WTC11 (cell line): ENCODE measurements at regions not wholly inside any gene's neighbourhood (a gene's known extent, or its start where the extent isn't known, plus 50 kb on each side); places are given as distances from the start of the nearest gene placed in this dataset.

Experiments used
- ATAC-seq: fragments of 200-7000 bp; cut with Tn5 transposase; 2 replicates; pipeline ENCODE4 v1.10.0; 2021; ENCODE audit warnings: mild to moderate bottlenecking, moderate library complexity
- CTCF ChIA-PET: fragments of 300-600 bp; sonication (Branson Sonifier 250); formaldehyde crosslinking; loops from one replicate; lab custom pipeline; 2021; ENCODE audit warnings: antibody characterized with exemption; lab: Charles Lee
- POLR2A ChIA-PET: fragments of 350-600 bp; sonication (Branson Sonifier 250); formaldehyde crosslinking; loops from one replicate; lab custom pipeline; 2021; ENCODE audit warnings: antibody characterized with exemption; lab: Charles Lee
- DNase-seq: peaks from one replicate; pipeline ENCODE4 v3.0.0; 2021; ENCODE audit warnings: low spot score
- H3K27ac Mint-ChIP-seq: 2 replicates; pipeline ENCODE4 v1.8.0; 2021; ENCODE audit warnings: mixed read lengths
- H3K27me3 Mint-ChIP-seq: 2 replicates; pipeline ENCODE4 v1.8.0; 2021; ENCODE audit warnings: low read depth, mild to moderate bottlenecking, moderate library complexity, mixed read lengths
- H3K36me3 Mint-ChIP-seq: 2 replicates; pipeline ENCODE4 v1.8.0; 2021; ENCODE audit warnings: mixed read lengths
- H3K4me1 Mint-ChIP-seq: 2 replicates; pipeline ENCODE4 v1.8.0; 2022; ENCODE audit warnings: mixed read lengths
- H3K4me3 Mint-ChIP-seq: 2 replicates; pipeline ENCODE4 v1.8.0; 2021; ENCODE audit warnings: mild to moderate bottlenecking, moderate library complexity, mixed read lengths
- H3K9me3 Mint-ChIP-seq: 2 replicates; pipeline ENCODE4 v1.8.0; 2021; ENCODE audit warnings: mixed read lengths
- AFF4 ChIP-seq: sonication (generic); formaldehyde crosslinking; IDR thresholded peaks from 2 replicates; pipeline ENCODE4 v1.8.1; 2023; ENCODE audit warnings: mild to moderate bottlenecking, missing genetic modification reagents, borderline replicate concordance
- ATF6 ChIP-seq: sonication (generic); formaldehyde crosslinking; IDR thresholded peaks from 2 replicates; pipeline ENCODE4 v1.8.1; 2023; ENCODE audit warnings: mild to moderate bottlenecking, missing genetic modification reagents
- E2F4 ChIP-seq: sonication (generic); formaldehyde crosslinking; IDR thresholded peaks from 2 replicates; pipeline ENCODE4 v1.8.1; 2022; ENCODE audit warnings: low read depth, mild to moderate bottlenecking, moderate library complexity, missing genetic modification reagents, borderline replicate concordance
- ERG ChIP-seq: fragments of 250-450 bp; sonication (Bioruptor Pico); IDR thresholded peaks from 2 replicates; pipeline ENCODE4 v1.8.0; 2021; ENCODE audit warnings: mild to moderate bottlenecking
- ESRRA ChIP-seq: sonication (generic); formaldehyde crosslinking; IDR thresholded peaks from 2 replicates; pipeline ENCODE4 v1.8.1; 2022; ENCODE audit warnings: mild to moderate bottlenecking, missing genetic modification reagents, borderline replicate concordance
- GABPB1 ChIP-seq: sonication (generic); formaldehyde crosslinking; IDR thresholded peaks from 2 replicates; pipeline ENCODE4 v1.8.1; 2023; ENCODE audit warnings: mild to moderate bottlenecking, missing genetic modification reagents
- JAZF1 ChIP-seq: fragments of 250-450 bp; sonication (Bioruptor Pico); IDR thresholded peaks from 2 replicates; pipeline ENCODE4 v1.9.0; 2021; ENCODE audit warnings: moderate library complexity, mild to moderate bottlenecking, inconsistent platforms
- JUN ChIP-seq: sonication (generic); formaldehyde crosslinking; IDR thresholded peaks from 2 replicates; pipeline ENCODE4 v1.8.0; 2023; ENCODE audit warnings: mild to moderate bottlenecking, missing genetic modification reagents
- NFE2L1 ChIP-seq: sonication (generic); formaldehyde crosslinking; IDR thresholded peaks from 2 replicates; pipeline ENCODE4 v1.8.1; 2023; ENCODE audit warnings: missing genetic modification reagents
- SMAD3 ChIP-seq: sonication (generic); formaldehyde crosslinking; IDR thresholded peaks from 2 replicates; pipeline ENCODE4 v1.8.0; 2022; ENCODE audit warnings: missing genetic modification reagents, mild to moderate bottlenecking, borderline replicate concordance
- SMAD4 ChIP-seq: sonication (generic); formaldehyde crosslinking; IDR thresholded peaks from 2 replicates; pipeline ENCODE4 v1.8.0; 2022; ENCODE audit warnings: mild to moderate bottlenecking, missing genetic modification reagents
- STAT6 ChIP-seq: sonication (generic); formaldehyde crosslinking; conservative IDR thresholded peaks from 2 replicates; pipeline ENCODE4 v1.8.1; 2023; ENCODE audit warnings: mild to moderate bottlenecking, low read depth, missing genetic modification reagents, moderate library complexity
- TCF7 ChIP-seq: sonication (generic); formaldehyde crosslinking; IDR thresholded peaks from 2 replicates; pipeline ENCODE4 v1.8.0; 2022; ENCODE audit warnings: mild to moderate bottlenecking, low read depth, missing genetic modification reagents, moderate library complexity
- TP53 ChIP-seq: sonication (generic); formaldehyde crosslinking; IDR thresholded peaks from 2 replicates; pipeline ENCODE4 v1.8.1; 2023; ENCODE audit warnings: mild to moderate bottlenecking, missing genetic modification reagents
- USF1 ChIP-seq: sonication (generic); formaldehyde crosslinking; IDR thresholded peaks from 2 replicates; pipeline ENCODE4 v1.8.0; 2022; ENCODE audit warnings: mild to moderate bottlenecking, missing genetic modification reagents
- ZBTB43 ChIP-seq: sonication (generic); formaldehyde crosslinking; IDR thresholded peaks from 2 replicates; pipeline ENCODE4 v1.8.1; 2023; ENCODE audit warnings: mild to moderate bottlenecking, missing genetic modification reagents
- ZNF416 ChIP-seq: fragments of 250-450 bp; sonication (Bioruptor Pico); IDR thresholded peaks from 2 replicates; pipeline ENCODE4 v1.9.0; 2021; ENCODE audit warnings: mild to moderate bottlenecking, inconsistent platforms
- ZNF512 ChIP-seq: sonication (generic); formaldehyde crosslinking; IDR thresholded peaks from 2 replicates; pipeline ENCODE4 v1.8.1; 2022; ENCODE audit warnings: missing genetic modification reagents, borderline replicate concordance

- no peak for TF ChIP-seq ATF6
- TF ChIP-seq ERG (CRISPR knock-in tag) = no peak
- no peak for TF ChIP-seq JAZF1 (CRISPR knock-in tag)
- no peak for TF ChIP-seq AFF4 (CRISPR knock-in tag)
- no peak for TF ChIP-seq SMAD4 (CRISPR knock-in tag)
- TF ChIP-seq STAT6 (CRISPR knock-in tag) = no peak
- no peak for TF ChIP-seq GABPB1 (CRISPR knock-in tag)
- no peak for TF ChIP-seq TCF7 (CRISPR knock-in tag)
Observed at GRCh38 chr21:19640964-19641363, 1237.4 kb upstream of the TMPRSS15 start (continued).

- TF ChIP-seq USF1 (CRISPR knock-in tag) (no peak), JUN (CRISPR knock-in tag) (no peak)
- DNase-seq (no peak), ATAC-seq (no peak)
- no peaks in the 10 kb centered on the region for H3K36me3 Mint-ChIP-seq
- H3K9me3 Mint-ChIP-seq = no peaks in the 10 kb centered on the region
- H3K27me3 Mint-ChIP-seq = no peaks in the 10 kb centered on the region
- H3K4me3 Mint-ChIP-seq = no peak overlapping the region
- H3K27ac Mint-ChIP-seq = no peak overlapping the region
- ChIA-PET CTCF (no interaction called here), POLR2A (no interaction called here)
- H3K4me1 Mint-ChIP-seq = no peaks in the 10 kb centered on the region
Observed at GRCh38 chr21:19648391-19648790, 1244.8 kb upstream of the TMPRSS15 start.

GRCh38 chr21:19683492-19683891 is 1279.9 kb upstream of the TMPRSS15 start:
- ATAC-seq (no peak), DNase-seq (no peak)
- ChIA-PET POLR2A (no interaction called here), CTCF (no interaction called here)
- Mint-ChIP-seq H3K9me3 (peaks cover 23% of the 10 kb centered on the region), H3K27ac (no peak overlapping the region), H3K27me3 (no peaks in the 10 kb centered on the region), H3K4me1 (peaks cover 4% of the 10 kb centered on the region), H3K36me3 (peaks cover 9% of the 10 kb centered on the region), H3K4me3 (no peak overlapping the region)
- TF ChIP-seq ZNF512 = no peak
- TF ChIP-seq TP53 (CRISPR knock-in tag) = no peak
- no peak for TF ChIP-seq ESRRA
- no peak for TF ChIP-seq ZBTB43
- no peak for TF ChIP-seq NFE2L1
- TF ChIP-seq ZNF416 (CRISPR knock-in tag) = no peak
- TF ChIP-seq SMAD3 = no peak
- TF ChIP-seq E2F4 (CRISPR knock-in tag) = no peak
